Hematopoietic multipotent progenitor cell treated with erythropoietin and hydrocortisone succinate and interleukin-3 and kit ligand, for 4 days (in vitro differentiated cells): ENCODE measurements at regions not wholly inside any gene's neighbourhood (a gene's known extent, or its start where the extent isn't known, plus 50 kb on each side); places are given as distances from the start of the nearest gene placed in this dataset.
"Not testable (repeated sequence)": the region's sequence is repeated elsewhere in the genome, so short reads cannot be mapped to it uniquely, and the experiment has no call there.

Source experiments
- DNase-seq: peaks from one replicate; pipeline ENCODE4 v3.0.0-alpha.2; 2015

DNA sequence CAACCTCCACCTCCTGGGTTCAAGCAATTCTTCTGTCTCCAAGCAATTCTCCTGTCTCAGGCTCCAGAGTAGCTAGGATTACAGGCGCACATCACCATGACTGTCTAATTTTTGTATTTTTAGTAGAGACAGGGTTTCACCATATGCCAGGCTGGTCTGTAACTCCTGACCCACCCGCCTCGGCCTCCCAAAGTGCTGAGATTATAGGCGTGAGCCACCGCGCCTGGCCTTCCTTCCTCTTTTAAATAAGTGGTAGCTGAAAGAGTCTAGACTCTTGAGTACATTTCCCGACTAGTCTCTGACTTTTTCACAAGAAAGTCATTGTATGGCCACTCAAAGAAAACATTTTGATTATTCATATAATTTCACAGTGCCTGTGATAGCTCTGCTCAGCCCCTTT is 636.2 kb upstream of the ANKRD30A start:
- DNase-seq = no peak

GRCh38 chr10:36488579-36488978 is 636.8 kb upstream of the ANKRD30A start:
- DNase-seq = no peak

- DNase-seq = no peak
Measured at GRCh38 chr10:36479073-36479472, 646.3 kb upstream of the ANKRD30A start.

DNA sequence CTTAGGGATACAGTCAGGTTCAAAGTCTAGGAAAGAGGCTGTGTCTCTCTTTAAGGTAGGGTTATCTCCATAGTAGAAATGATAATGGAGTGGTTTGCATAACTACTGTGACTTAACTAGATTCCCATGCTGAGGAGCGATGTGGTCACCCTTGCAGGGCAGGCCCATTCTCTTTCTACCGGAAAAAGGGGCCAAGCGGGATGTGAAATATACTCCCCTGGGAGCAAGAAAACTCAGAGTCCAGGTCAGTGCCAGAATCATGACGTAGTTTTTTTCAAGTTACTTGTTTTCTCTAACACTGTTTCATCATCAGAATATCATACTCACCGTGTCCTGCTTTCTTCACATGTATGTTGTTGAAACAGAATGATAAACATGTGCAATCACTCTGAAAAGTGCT is 649.0 kb upstream of the ANKRD30A start:
- DNase-seq = no peak

- no peak for DNase-seq
Measured at GRCh38 chr10:36475746-36476145, 649.7 kb upstream of the ANKRD30A start.

DNA sequence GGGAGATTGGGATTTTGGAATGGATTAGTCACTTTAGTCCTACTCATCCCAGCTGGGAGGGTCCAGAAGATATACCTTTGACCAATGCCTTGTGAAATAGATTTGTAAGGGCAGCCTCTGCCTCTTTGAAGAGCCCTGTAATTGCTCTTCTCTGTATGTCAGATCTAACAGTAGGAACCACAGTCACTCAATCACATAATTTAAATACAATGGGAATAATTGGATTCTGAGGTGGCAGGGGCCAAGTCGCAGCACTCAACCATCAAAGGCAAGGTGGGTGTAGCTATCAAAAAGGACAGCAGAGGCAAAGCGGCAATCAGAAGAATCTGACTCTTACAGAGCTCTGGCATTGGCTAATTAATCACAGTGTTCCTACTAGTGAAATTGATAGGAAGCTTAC is 650.9 kb upstream of the ANKRD30A start:
- no peak for DNase-seq

GRCh38 chr10:36473122-36473521 is 652.3 kb upstream of the ANKRD30A start:
- no peak for DNase-seq

- no peak for DNase-seq
Measured at GRCh38 chr10:36469585-36469984, 655.8 kb upstream of the ANKRD30A start.

- DNase-seq = no peak
Measured at GRCh38 chr10:36468620-36469019, 656.8 kb upstream of the ANKRD30A start.

DNA sequence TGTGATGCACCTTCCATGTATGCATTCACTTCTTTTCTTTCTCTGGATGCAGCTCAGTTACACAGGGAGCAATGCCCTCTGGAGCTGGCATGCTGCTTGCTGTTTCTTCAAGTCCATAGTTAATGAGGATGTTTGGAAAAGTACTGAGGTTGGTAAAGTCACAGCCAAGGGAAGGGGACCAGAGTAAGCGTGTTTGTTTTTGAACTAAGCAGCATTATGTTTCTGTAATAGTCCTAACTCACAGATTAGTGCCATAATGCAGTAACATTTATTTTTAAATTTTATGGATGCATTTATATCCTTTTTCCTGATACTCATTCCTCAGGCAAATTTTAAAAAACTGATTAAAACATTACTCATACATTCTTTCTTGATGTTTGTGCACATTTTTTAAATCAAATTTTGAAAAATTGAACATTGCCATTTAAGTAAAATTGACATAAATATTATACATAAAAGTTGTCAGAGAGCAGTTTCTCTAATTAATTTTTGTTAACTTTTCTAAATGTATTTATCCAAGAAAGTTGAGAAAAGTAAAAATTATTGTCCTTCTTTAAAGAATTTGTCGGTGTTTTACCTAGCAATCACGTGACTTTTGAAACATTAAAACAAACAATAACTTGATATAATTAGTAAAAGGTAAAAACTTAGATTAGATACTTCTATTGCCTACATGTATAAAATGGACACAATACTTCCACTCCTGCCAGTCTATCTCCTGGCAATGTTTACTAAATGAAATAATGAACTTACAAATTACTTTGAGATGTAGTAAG is 659.6 kb upstream of the ANKRD30A start:
- DNase-seq = no peak

- DNase-seq = no peak
Measured at GRCh38 chr10:36464291-36464690, 661.1 kb upstream of the ANKRD30A start.

DNA sequence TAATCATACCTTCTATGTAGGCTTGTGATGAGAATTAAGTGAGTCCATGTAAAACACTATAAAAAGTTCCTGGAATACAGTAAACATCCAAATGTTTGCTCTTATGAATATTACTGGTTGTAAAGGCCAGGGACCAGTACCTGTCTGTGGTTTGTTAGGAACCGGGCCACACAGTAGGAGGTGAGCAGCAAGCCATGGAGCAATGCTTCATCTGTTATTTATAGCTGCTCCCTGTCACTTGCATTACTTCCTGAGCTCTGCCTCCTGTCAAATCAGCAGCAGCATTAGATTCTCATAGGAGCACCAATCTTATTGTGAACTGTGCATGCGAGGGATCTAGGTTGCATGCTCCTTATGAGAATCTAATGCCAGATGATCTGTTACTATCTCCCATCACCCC is 662.0 kb upstream of the ANKRD30A start:
- DNase-seq = no peak

GRCh38 chr10:36462194-36462593 is 663.2 kb upstream of the ANKRD30A start:
- peak; percentile 2 for DNase-seq

DNA sequence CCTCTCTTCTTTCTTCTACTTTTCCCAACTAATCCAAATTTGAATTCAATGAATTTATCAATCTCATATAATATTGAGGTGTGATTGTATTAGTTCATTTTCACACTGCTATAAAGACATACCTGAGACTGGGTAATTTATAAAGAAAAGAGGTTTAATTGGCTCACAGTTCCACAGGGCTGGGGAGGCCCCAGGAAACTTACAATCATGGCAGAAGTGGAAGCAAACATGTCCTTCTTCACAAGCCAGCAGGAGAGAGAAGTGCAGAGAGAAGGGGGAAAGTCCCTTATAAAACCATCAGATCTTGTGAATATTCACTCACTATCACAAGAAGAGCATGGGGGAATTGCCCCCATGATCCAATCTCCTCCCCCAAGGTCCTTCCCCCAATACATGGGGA is 667.0 kb upstream of the ANKRD30A start:
- not testable (repeated sequence) for DNase-seq

DNA sequence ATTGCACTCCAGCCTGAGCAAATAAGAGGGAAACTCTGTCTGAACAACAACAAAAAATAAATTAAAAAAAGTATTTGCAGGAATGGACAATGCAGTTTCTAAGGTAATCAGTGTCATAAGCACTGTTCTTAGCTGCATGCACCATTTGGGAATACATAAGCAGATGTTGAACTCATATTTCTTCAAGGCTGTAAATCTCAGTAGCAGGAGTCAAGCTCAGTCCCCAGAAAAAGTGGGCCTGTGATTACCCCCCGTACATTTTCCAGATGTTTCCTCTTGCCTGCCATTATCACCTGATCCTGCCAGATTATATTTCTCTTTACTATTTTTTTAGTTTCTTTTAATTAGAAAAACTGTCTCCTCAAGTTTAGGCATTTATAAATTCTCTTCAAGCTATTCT is 667.6 kb upstream of the ANKRD30A start:
- DNase-seq = no peak

GRCh38 chr10:36455526-36456133 is 669.8 kb upstream of the ANKRD30A start:
- no peak for DNase-seq

DNA sequence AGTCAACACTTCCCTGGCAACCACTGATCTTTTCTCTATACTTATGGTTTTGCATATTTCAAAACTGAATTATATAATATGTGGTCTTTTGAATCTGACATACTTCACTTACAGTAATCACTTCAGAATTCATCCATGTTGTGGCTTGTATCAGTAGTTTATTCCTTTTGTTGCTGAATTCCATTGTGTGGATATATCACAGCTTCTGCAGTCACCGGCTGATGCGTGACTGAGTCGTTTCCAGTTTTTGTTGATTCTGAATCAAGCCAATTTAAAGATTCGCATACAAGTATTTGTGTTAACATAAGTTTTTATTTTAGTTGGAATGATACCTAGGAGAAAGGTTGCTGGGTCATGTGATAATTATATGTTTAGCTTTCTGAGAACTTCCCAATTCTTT is 672.5 kb upstream of the ANKRD30A start:
- DNase-seq = no peak

DNA sequence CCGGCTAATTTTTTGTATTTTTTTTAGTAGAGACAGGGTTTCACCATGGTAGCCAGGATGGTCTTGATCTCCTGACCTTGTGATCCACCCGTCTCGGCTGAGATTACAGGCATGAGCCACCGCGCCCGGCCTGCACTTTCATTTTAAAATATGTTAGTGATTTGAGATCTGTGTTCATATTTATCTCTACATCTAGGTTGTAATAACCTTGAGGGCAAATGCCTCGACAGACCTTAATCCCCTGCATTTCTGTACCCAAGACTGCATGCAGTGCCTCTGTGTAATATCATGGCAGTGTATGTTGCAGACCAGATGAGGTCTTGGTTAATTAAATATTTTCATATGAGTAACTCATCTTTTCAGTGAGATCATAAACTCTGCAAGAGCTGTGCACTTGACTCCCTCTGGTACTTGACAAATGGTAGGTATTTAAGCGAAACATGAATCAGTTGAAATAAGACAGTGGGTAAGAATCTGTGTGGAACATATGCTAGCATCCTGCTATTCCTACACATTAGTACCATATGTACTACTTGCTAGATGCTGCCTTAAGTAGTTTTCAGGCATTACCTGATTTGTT is 673.9 kb upstream of the ANKRD30A start:
- no peak for DNase-seq

- no peak for DNase-seq
Measured at GRCh38 chr10:36450380-36450779, 675.0 kb upstream of the ANKRD30A start.

DNA sequence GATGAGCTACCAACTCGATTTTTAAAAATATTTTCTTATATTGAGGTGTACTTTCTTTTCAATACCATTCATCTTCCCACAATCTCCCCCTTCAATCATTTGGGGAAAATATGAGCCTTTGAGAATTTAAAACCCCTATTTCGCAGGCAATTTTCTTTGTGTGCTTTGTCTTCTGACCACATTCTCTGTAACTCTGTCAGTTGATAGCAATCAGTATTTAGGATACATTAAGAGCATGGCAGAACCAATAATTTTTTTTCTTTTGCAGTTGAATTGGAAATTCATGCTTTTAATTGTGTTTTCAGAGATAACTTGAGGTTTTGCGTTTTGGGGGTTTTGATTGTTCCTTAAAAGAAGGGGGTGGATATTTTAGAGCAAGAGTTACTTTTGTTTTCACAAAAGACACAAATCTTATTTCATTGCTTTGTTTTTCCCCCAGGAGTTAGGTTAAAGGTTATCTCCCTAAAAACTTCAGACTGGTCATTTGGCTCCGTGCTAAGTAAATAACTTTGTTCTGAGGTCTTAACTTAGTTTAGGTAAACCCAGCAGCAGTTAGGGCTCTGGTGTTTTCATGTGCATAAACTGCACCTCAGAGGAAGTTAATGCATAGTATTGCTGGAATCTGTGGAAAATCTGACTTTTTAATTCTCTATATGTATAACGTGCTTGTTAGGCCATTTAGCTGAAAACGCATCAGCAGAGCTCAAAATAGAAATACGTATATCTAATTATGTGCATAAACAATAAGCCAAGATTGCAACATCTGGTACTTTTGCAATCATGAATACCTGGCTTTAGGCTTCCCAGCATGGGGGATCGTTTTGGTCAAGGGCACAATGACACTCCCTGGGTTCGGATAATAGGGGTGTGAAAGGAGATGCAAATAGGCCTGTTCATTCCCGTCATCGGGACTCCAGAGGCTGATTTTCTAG is 676.4 kb upstream of the ANKRD30A start:
- no peak for DNase-seq

DNA sequence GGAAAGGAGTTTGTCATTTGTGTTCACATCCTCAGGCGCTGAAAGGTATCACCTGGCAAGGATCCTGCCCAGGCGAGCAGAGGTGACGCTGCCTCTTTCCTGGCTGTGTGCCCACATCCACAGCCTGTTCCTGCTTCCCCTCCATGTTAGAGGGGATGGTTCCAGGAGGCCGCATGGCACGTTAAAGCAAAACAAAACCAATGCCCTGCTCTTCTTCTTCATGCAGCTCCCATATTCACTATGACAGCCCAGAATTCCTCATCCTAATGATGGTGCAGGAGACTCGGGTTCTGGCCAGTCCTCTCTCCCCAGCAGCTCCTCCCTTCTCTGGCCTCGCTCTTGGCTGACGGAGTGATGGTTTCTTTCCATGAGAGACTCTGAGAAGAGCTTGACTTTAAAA is 678.5 kb upstream of the ANKRD30A start:
- no peak for DNase-seq

DNA sequence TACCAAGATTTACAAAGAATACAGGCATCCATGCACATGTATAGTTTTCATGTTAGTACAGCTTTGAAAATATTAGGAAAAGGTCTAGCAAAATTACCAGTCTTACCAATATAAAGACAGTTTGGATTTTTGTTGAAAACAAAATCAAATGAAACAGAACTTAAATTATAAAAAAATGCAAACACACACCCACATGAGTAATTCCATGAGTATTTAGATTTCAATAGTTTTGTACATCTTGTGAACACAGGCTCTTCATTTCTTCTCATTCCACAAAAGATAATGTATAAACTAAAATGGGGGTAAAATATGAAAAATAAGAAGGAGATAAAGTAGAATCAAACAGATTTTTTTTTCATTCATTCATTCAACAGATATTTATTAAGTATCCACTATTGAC is 682.2 kb upstream of the ANKRD30A start:
- no peak for DNase-seq

DNA sequence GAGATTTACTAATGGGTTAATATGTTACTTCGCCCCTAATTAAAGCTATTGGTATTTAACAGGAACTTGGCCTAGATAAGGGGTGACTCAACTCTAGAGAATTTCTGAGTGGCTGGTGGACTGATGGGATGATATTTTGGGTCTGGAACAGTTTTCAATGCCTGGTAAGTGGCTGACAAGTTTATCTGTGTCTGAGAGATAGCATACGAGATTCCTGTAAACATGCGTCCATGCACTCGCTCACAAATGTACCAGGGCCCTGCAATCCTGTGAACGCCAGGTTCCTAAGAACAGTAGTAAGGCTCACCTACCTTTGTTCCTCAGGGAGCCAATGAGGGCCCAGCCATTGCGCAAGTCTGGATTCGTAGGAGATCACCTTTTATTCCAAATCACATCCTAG is 683.8 kb upstream of the ANKRD30A start:
- DNase-seq = no peak
